ENCODE measurements at regions not wholly inside any gene's neighbourhood (a gene's known extent, or its start where the extent isn't known, plus 50 kb on each side); places are given as distances from the start of the nearest gene placed in this dataset.

- TF ChIP-seq POLR2AphosphoS5 (IDR thresholded peaks at IDR 0.05) (no peak), CTCF (IDR thresholded peaks at IDR 0.05) (no peak), EP300 (IDR thresholded peaks at IDR 0.05) (no peak), POLR2A (IDR thresholded peaks at IDR 0.05) (no peak)
These were observed 310.2 kb upstream of the LRATD1 start for GRCh38 chr2:14322306-14322705.

All from suprapubic skin (tissue), 4 donors.